HG03442 (cell line): ENCODE measurements at regions not wholly inside any gene's neighbourhood (a gene's known extent, or its start where the extent isn't known, plus 50 kb on each side); places are given as distances from the start of the nearest gene placed in this dataset.

Source experiments
- ATAC-seq: cut with Tn5 transposase; IDR thresholded peaks from one replicate; pipeline ENCODE4 v1.9.1; 2021; ENCODE audit warnings: mild to moderate bottlenecking, moderate library complexity; ENCODE audit not compliant: unreplicated experiment

- ATAC-seq, result no peak
Measured at GRCh38 chr2:38174131-38174530, 98.2 kb upstream of the CYP1B1 start.

- no peak for ATAC-seq
Measured at GRCh38 chr2:38173683-38174082, 97.7 kb upstream of the CYP1B1 start.

GRCh38 chr2:38171208-38171855 is 95.4 kb upstream of the CYP1B1 start:
- no peak for ATAC-seq

GRCh38 chr2:38170733-38171132 is 94.8 kb upstream of the CYP1B1 start:
- ATAC-seq, result no peak

- ATAC-seq, result no peak
Measured at GRCh38 chr2:38170067-38170466, 94.1 kb upstream of the CYP1B1 start.

GRCh38 chr2:38168710-38169480 is 92.9 kb upstream of the CYP1B1 start:
- no peak for ATAC-seq

- no peak for ATAC-seq
Measured at GRCh38 chr2:38167968-38168350, 92.0 kb upstream of the CYP1B1 start.

GRCh38 chr2:38165698-38166097 is 89.7 kb upstream of the CYP1B1 start:
- ATAC-seq, result no peak

- ATAC-seq, result peak; percentile 88
Measured at GRCh38 chr2:38164881-38165280, 88.9 kb upstream of the CYP1B1 start.

- ATAC-seq, result no peak
Measured at GRCh38 chr2:38163579-38163978, 87.6 kb upstream of the CYP1B1 start.

GRCh38 chr2:38163006-38163405 is 87.1 kb upstream of the CYP1B1 start:
- no peak for ATAC-seq

- ATAC-seq, result no peak
Measured at GRCh38 chr2:38160516-38160915, 84.6 kb upstream of the CYP1B1 start.

- ATAC-seq, result no peak
Measured at GRCh38 chr2:38159597-38159996, 83.6 kb upstream of the CYP1B1 start.

GRCh38 chr2:38159191-38159590 is 83.2 kb upstream of the CYP1B1 start:
- ATAC-seq, result no peak

GRCh38 chr2:38158378-38159118 is 82.6 kb upstream of the CYP1B1 start:
- ATAC-seq, result no peak

GRCh38 chr2:38156436-38156835 is 80.5 kb upstream of the CYP1B1 start:
- no peak for ATAC-seq

- no peak for ATAC-seq
Measured at GRCh38 chr2:38155015-38155414, 79.1 kb upstream of the CYP1B1 start.

GRCh38 chr2:38154395-38154794 is 78.4 kb upstream of the CYP1B1 start:
- ATAC-seq, result no peak

- ATAC-seq, result no peak
Measured at GRCh38 chr2:38153476-38154135, 77.7 kb upstream of the CYP1B1 start.

GRCh38 chr2:38152913-38153312 is 77.0 kb upstream of the CYP1B1 start:
- no peak for ATAC-seq

GRCh38 chr2:38152035-38152434 is 76.1 kb upstream of the CYP1B1 start:
- no peak for ATAC-seq
